Smooth muscle cell (in vitro differentiated cells): ENCODE measurements at regions not wholly inside any gene's neighbourhood (a gene's known extent, or its start where the extent isn't known, plus 50 kb on each side); places are given as distances from the start of the nearest gene placed in this dataset.

Experiments used
- DNase-seq: peaks from one replicate; lab custom pipeline; 2025; ENCODE audit not compliant: unreplicated experiment; lab: John Stamatoyannopoulos, UW
- H2AFZ ChIP-seq: fragments of 200-600 bp; sonication (generic); 2 replicates; pipeline ENCODE4 v1.6.0; 2016; ENCODE audit warnings: antibody characterized with exemption, low read depth, mild to moderate bottlenecking
- H3F3A ChIP-seq: fragments of 200-600 bp; sonication (generic); 2 replicates; pipeline ENCODE4 v1.6.0; 2017; ENCODE audit warnings: antibody characterized with exemption, low read depth
- H3K27ac ChIP-seq: fragments of 200-600 bp; sonication (generic); 2 replicates; pipeline ENCODE4 v1.5.1; 2016; ENCODE audit warnings: low read depth, mild to moderate bottlenecking
- H3K27me3 ChIP-seq: fragments of 200-600 bp; sonication (generic); 2 replicates; pipeline ENCODE4 v1.6.1; 2016; ENCODE audit warnings: low read depth, mild to moderate bottlenecking
- H3K36me3 ChIP-seq: fragments of 200-600 bp; sonication (generic); 2 replicates; pipeline ENCODE4 v1.5.1; 2016; ENCODE audit warnings: low read depth
- H3K4me1 ChIP-seq: fragments of 200-600 bp; sonication (generic); 2 replicates; pipeline ENCODE4 v1.5.1; 2016; ENCODE audit warnings: low read depth
- H3K4me2 ChIP-seq: fragments of 200-600 bp; sonication (generic); 2 replicates; pipeline ENCODE4 v1.6.0; 2016; ENCODE audit warnings: mild to moderate bottlenecking
- H3K4me3 ChIP-seq: fragments of 200-600 bp; sonication (generic); 2 replicates; pipeline ENCODE4 v1.5.1; 2016; ENCODE audit warnings: mild to moderate bottlenecking
- H3K79me2 ChIP-seq: fragments of 200-600 bp; sonication (generic); 2 replicates; pipeline ENCODE4 v1.6.0; 2016; ENCODE audit warnings: low read depth, mild to moderate bottlenecking
- H3K9ac ChIP-seq: fragments of 200-600 bp; sonication (generic); 2 replicates; pipeline ENCODE4 v1.6.0; 2016; ENCODE audit warnings: low read depth
- H3K9me3 ChIP-seq: fragments of 200-600 bp; sonication (generic); replicated peaks from 2 replicates; pipeline ENCODE4 v1.5.1; 2016; ENCODE audit warnings: low read depth
- H4K20me1 ChIP-seq: fragments of 200-600 bp; sonication (generic); 2 replicates; pipeline ENCODE4 v1.6.0; 2016; ENCODE audit warnings: low read depth
- WGBS: methylation state at CpG from one replicate; pipeline ENCODE4 v1.1.7; 2016; ENCODE audit warnings: low lambda C conversion rate; 5-methylcytosine and 5-hydroxymethylcytosine counted together
- TF ChIP-seq, protein P1 (sequence below): fragments of 200-600 bp; sonication (generic); IDR thresholded peaks from 2 replicates; pipeline ENCODE4 v1.5.1; 2017; ENCODE audit warnings: borderline replicate concordance, mild to moderate bottlenecking, antibody characterized with exemption; ENCODE audit not compliant: insufficient read depth, poor library complexity, severe bottlenecking

- TF ChIP-seq, protein P1, sequence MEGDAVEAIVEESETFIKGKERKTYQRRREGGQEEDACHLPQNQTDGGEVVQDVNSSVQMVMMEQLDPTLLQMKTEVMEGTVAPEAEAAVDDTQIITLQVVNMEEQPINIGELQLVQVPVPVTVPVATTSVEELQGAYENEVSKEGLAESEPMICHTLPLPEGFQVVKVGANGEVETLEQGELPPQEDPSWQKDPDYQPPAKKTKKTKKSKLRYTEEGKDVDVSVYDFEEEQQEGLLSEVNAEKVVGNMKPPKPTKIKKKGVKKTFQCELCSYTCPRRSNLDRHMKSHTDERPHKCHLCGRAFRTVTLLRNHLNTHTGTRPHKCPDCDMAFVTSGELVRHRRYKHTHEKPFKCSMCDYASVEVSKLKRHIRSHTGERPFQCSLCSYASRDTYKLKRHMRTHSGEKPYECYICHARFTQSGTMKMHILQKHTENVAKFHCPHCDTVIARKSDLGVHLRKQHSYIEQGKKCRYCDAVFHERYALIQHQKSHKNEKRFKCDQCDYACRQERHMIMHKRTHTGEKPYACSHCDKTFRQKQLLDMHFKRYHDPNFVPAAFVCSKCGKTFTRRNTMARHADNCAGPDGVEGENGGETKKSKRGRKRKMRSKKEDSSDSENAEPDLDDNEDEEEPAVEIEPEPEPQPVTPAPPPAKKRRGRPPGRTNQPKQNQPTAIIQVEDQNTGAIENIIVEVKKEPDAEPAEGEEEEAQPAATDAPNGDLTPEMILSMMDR = no peak
- H3K9ac ChIP-seq = no peak overlapping the region
- H3K4me3 ChIP-seq = no peak overlapping the region
Observed at GRCh38 chr2:134108113-134108512, 145.8 kb upstream of the MGAT5 start.

DNA sequence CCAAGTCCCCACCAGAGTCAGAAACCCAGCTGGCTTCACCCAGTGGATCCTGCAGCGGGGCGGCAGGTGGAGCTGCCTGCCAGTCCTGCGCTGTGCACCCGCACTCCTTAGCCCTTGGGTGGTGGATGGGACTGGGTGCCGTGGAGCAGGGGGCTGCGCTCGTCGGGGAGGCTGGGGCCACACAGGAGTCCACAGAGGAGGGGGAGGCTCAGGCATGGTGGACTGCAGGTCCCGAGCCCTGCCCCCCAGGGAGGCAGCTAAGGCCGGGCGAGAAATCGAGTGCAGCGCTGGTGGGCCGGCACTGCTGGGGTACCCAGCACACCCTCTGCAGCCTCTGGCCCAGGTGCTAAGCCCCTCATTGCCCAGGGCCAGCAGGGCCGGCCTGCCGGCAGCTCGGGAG, 144.6 kb upstream of the MGAT5 start:
- Histone ChIP-seq H3K79me2 (no peaks in the 10 kb centered on the region), H2AFZ (no peak overlapping the region), H3K4me2 (no peak overlapping the region), H3K9ac (no peak overlapping the region), H3K27me3 (peaks cover 11% of the 10 kb centered on the region), H3K4me3 (no peak overlapping the region), H3K4me1 (no peaks in the 10 kb centered on the region), H3F3A (no peaks in the 10 kb centered on the region), H3K27ac (no peak overlapping the region), H3K36me3 (no peaks in the 10 kb centered on the region), H4K20me1 (no peaks in the 10 kb centered on the region), H3K9me3 (no peaks in the 10 kb centered on the region)
- TF ChIP-seq, protein P1 = no peak
- no peak for DNase-seq
- WGBS = 97% methylated on average over 16 of the region's 17 CpGs

More at GRCh38 chr2:134108113-134108512, 145.8 kb upstream of the MGAT5 start:
- H4K20me1 ChIP-seq = no peaks in the 10 kb centered on the region
- H3K27me3 ChIP-seq = peaks cover 2% of the 10 kb centered on the region
- H3K4me1 ChIP-seq = no peaks in the 10 kb centered on the region
- DNase-seq = no peak
- H3K27ac ChIP-seq = no peak overlapping the region
- H3K9me3 ChIP-seq = no peaks in the 10 kb centered on the region
- H3F3A ChIP-seq = no peaks in the 10 kb centered on the region
- no peaks in the 10 kb centered on the region for H3K36me3 ChIP-seq
- H3K79me2 ChIP-seq = no peaks in the 10 kb centered on the region
- WGBS = 91% methylated on average over 4 of the region's 4 CpGs
- H3K4me2 ChIP-seq = no peak overlapping the region
- H2AFZ ChIP-seq = no peak overlapping the region

DNA sequence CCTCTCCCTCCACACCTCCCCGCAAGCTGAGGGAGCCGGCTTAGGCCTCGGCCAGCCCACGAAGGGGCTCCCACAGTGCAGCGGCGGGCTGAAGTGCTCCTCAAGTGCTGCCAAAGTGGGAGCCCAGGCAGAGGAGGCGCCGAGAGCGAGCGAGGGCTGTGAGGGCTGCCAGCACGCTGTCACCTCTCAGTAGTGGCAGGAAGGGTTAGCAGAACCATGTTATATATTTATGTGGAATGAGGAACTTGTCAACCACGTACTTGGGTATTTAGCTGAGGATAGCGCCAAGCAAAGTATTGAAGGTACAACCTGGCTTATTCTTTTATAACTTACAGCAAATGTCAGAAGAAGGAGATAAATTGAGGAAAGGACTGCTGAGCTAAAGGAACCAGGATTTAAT, 144.1 kb upstream of the MGAT5 start:
- Histone ChIP-seq H3K27ac (no peak overlapping the region), H2AFZ (no peak overlapping the region), H3K9ac (no peak overlapping the region), H3K4me1 (no peaks in the 10 kb centered on the region), H3K27me3 (peaks cover 16% of the 10 kb centered on the region), H3K36me3 (no peaks in the 10 kb centered on the region), H3F3A (no peaks in the 10 kb centered on the region), H3K4me3 (no peak overlapping the region), H3K4me2 (no peak overlapping the region), H3K9me3 (no peaks in the 10 kb centered on the region), H4K20me1 (no peaks in the 10 kb centered on the region), H3K79me2 (no peaks in the 10 kb centered on the region)
- TF ChIP-seq, protein P1 = no peak
- WGBS = 98% methylated on average over 13 of the region's 13 CpGs
- no peak for DNase-seq

DNA sequence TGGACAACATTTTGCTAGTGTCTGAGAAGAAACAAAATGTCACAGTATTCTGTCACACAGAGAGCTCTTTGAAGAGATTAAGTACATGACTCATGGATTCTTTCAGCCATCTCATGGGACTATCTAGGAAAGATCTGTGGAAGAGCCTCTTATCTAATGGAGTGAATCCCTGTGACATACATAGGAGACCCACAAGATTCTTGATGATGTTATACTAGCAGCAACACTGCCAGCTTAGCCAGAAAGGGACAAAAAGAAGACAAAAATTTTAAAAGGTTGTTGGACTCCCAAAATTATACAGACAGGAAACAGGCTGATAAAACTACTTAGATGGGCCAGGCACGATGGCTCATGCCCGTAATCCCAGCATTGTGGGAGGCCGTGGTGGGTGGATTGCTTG, 143.3 kb upstream of the MGAT5 start:
- Histone ChIP-seq H3K36me3 (no peaks in the 10 kb centered on the region), H3K79me2 (no peaks in the 10 kb centered on the region), H4K20me1 (no peaks in the 10 kb centered on the region), H3K4me3 (no peak overlapping the region), H3K27ac (no peak overlapping the region), H3K9ac (no peak overlapping the region), H3K27me3 (peaks cover 19% of the 10 kb centered on the region), H3K4me2 (no peak overlapping the region), H3K4me1 (no peaks in the 10 kb centered on the region), H2AFZ (no peak overlapping the region), H3K9me3 (no peaks in the 10 kb centered on the region), H3F3A (no peaks in the 10 kb centered on the region)
- TF ChIP-seq, protein P1 = no peak
- DNase-seq = no peak
- 96% methylated on average over 3 of the region's 3 CpGs for WGBS
